ENCODE measurements at regions not wholly inside any gene's neighbourhood (a gene's known extent, or its start where the extent isn't known, plus 50 kb on each side); places are given as distances from the start of the nearest gene placed in this dataset.

GRCh38 chr18:64245126-64245861, 96.4 kb upstream of the LINC00305 start:
- TF ChIP-seq POLR2AphosphoS5 (IDR thresholded peaks at IDR 0.05; ENCODE audit: low read depth) (no peak), CTCF (IDR thresholded peaks at IDR 0.05; ENCODE audit: insufficient read depth, low read length) (no peak), GABPA (IDR thresholded peaks at IDR 0.05; ENCODE audit: low read depth) (no peak)
